ENCODE measurements at regions not wholly inside any gene's neighbourhood (a gene's known extent, or its start where the extent isn't known, plus 50 kb on each side); places are given as distances from the start of the nearest gene placed in this dataset.

DNA sequence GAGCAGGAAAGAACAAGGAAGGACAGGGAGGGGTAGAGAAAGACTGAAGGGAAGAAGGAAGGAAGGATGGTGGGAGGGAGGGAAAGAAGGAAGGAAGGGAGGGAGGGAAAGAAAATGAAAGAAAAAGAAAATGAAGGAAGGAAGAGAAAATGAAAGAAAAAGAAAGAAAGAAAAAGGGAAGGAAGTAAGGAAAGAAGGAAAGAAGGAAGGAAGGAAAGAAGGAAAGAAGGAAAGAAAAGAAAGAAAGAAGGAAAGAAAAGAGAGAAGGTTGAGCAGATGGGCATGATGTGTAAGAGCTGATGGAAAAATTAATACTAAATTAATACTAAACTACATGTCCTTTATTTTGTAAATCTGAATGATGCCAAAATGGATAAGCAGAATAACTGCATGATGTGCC lies 418.3 kb upstream of the CDIN1 start:
- TF ChIP-seq SIN3A (IDR thresholded peaks at IDR 0.05; ENCODE audit: borderline replicate concordance, insufficient read depth, low read length) (no peak), FOXP2 (optimal IDR thresholded peaks at IDR 0.05; ENCODE audit: borderline replicate concordance, extremely low read depth, extremely low read length, insufficient read depth) (no peak), TAF1 (IDR thresholded peaks at IDR 0.05; ENCODE audit: borderline replicate concordance, insufficient read depth, low read length) (no peak)
- TF ChIP-seq, protein P1, sequence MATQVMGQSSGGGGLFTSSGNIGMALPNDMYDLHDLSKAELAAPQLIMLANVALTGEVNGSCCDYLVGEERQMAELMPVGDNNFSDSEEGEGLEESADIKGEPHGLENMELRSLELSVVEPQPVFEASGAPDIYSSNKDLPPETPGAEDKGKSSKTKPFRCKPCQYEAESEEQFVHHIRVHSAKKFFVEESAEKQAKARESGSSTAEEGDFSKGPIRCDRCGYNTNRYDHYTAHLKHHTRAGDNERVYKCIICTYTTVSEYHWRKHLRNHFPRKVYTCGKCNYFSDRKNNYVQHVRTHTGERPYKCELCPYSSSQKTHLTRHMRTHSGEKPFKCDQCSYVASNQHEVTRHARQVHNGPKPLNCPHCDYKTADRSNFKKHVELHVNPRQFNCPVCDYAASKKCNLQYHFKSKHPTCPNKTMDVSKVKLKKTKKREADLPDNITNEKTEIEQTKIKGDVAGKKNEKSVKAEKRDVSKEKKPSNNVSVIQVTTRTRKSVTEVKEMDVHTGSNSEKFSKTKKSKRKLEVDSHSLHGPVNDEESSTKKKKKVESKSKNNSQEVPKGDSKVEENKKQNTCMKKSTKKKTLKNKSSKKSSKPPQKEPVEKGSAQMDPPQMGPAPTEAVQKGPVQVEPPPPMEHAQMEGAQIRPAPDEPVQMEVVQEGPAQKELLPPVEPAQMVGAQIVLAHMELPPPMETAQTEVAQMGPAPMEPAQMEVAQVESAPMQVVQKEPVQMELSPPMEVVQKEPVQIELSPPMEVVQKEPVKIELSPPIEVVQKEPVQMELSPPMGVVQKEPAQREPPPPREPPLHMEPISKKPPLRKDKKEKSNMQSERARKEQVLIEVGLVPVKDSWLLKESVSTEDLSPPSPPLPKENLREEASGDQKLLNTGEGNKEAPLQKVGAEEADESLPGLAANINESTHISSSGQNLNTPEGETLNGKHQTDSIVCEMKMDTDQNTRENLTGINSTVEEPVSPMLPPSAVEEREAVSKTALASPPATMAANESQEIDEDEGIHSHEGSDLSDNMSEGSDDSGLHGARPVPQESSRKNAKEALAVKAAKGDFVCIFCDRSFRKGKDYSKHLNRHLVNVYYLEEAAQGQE (IDR thresholded peaks at IDR 0.05; ENCODE audit: insufficient read depth in 1 of 2, low read depth in 2 of 2, low read length in 2 of 2), result no peak

- no peak for TF ChIP-seq SIN3A (IDR thresholded peaks at IDR 0.05; ENCODE audit: borderline replicate concordance, insufficient read depth, low read length)
- no peak for TF ChIP-seq TAF1 (IDR thresholded peaks at IDR 0.05; ENCODE audit: borderline replicate concordance, insufficient read depth, low read length)
- TF ChIP-seq, protein P1 (IDR thresholded peaks at IDR 0.05; ENCODE audit: insufficient read depth in 1 of 2, low read depth in 2 of 2, low read length in 2 of 2), result no peak
- TF ChIP-seq FOXP2 (optimal IDR thresholded peaks at IDR 0.05; ENCODE audit: borderline replicate concordance, extremely low read depth, extremely low read length, insufficient read depth), result no peak
- no peak for TF ChIP-seq POLR2AphosphoS5 (IDR thresholded peaks at IDR 0.05; ENCODE audit: low read depth, low read length)
Measured at GRCh38 chr15:36161771-36162212, 417.6 kb upstream of the CDIN1 start.

GRCh38 chr15:36172955-36173354 lies 406.5 kb upstream of the CDIN1 start:
- TF ChIP-seq, protein P1 (IDR thresholded peaks at IDR 0.05; ENCODE audit: insufficient read depth in 1 of 2, low read depth in 2 of 2, low read length in 2 of 2), result no peak
- no peak for TF ChIP-seq TAF1 (IDR thresholded peaks at IDR 0.05; ENCODE audit: borderline replicate concordance, insufficient read depth, low read length)
- no peak for TF ChIP-seq POLR2AphosphoS5 (IDR thresholded peaks at IDR 0.05; ENCODE audit: low read depth, low read length)
- TF ChIP-seq SIN3A (IDR thresholded peaks at IDR 0.05; ENCODE audit: borderline replicate concordance, insufficient read depth, low read length), result no peak
- no peak for TF ChIP-seq FOXP2 (optimal IDR thresholded peaks at IDR 0.05; ENCODE audit: borderline replicate concordance, extremely low read depth, extremely low read length, insufficient read depth)

DNA sequence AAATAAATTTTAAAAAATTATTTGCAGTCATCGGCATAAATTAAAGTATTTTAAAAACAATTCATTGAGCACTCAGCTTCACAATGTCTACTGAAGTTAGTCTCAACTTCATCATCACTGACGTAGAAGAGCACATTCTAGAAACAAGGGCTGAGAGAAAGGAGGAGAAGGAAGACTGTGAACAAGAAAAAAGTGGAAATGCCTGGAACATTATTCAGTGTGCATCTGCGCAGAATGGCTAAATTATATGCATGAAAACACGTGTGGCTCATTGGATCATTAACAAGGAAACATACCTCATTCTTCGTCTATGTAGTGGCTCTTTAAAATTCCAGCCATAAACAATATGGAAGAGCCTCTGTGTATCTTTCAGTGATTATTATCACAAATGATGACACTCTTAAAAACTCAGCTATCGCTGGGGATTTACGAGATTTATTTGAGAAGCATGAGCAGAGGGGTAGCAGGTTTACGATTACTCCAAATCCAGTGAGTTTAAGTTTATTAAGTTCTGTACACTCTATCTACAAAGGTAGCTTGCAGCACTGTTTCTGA lies 404.2 kb upstream of the CDIN1 start:
- no peak for TF ChIP-seq POLR2AphosphoS5 (IDR thresholded peaks at IDR 0.05; ENCODE audit: low read depth, low read length)
- no peak for TF ChIP-seq SIN3A (IDR thresholded peaks at IDR 0.05; ENCODE audit: borderline replicate concordance, insufficient read depth, low read length)

DNA sequence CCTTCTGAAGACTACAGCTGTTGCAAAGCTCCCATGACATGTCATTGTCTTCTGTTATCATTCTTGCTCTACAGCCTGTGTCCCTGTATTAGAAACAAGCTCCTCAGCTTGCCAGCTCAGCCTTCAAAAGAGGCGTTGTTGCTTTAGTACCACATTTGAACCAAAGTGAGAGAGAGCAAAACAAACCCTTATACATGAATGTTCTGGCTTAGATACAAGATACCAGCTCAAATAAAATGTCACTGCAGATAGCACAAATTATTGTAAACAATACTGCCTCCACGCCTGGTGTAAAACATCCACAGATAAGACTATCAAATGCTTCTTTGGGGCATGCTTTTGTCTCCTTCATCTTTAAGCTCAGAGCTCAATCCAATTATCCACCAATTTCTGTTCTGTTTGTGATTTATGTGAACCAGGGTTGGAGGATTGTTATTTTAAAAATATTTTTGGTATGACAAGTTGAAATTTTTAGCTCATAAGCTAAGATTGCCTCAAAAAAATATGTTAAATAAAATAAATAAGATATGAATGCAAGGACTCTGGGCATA lies 403.6 kb upstream of the CDIN1 start:
- TF ChIP-seq POLR2AphosphoS5 (IDR thresholded peaks at IDR 0.05; ENCODE audit: low read depth, low read length) (no peak), FOXP2 (optimal IDR thresholded peaks at IDR 0.05; ENCODE audit: borderline replicate concordance, extremely low read depth, extremely low read length, insufficient read depth) (no peak), SIN3A (IDR thresholded peaks at IDR 0.05; ENCODE audit: borderline replicate concordance, insufficient read depth, low read length) (no peak), TAF1 (IDR thresholded peaks at IDR 0.05; ENCODE audit: borderline replicate concordance, insufficient read depth, low read length) (no peak)
- TF ChIP-seq, protein P1 (IDR thresholded peaks at IDR 0.05; ENCODE audit: insufficient read depth in 1 of 2, low read depth in 2 of 2, low read length in 2 of 2), result no peak
